NCI-H446 (cell line): ENCODE measurements at regions not wholly inside any gene's neighbourhood (a gene's known extent, or its start where the extent isn't known, plus 50 kb on each side); places are given as distances from the start of the nearest gene placed in this dataset.
A peak's percentile ranks its signal among the peaks of the same experiment; 100 is the strongest.

Experiments used
- DNase-seq, 2 experiments: peaks; one replicate each; lab custom pipeline; 2025; lab: John Stamatoyannopoulos, UW

- peak in 1 of 2 experiments; percentile 31 for DNase-seq
Observed at GRCh38 chr7:76149847-76150691, 51.6 kb upstream of the SRRM3 start.
